Activated CD4-positive, alpha-beta T cell treated with anti-CD3 and anti-CD28 coated beads for 48 hours (primary cell): ENCODE measurements at regions not wholly inside any gene's neighbourhood (a gene's known extent, or its start where the extent isn't known, plus 50 kb on each side); places are given as distances from the start of the nearest gene placed in this dataset.

ENCODE experiments used
- DNase-seq: peaks from one replicate; pipeline ENCODE4 v3.0.0-alpha.2; 2020

DNA sequence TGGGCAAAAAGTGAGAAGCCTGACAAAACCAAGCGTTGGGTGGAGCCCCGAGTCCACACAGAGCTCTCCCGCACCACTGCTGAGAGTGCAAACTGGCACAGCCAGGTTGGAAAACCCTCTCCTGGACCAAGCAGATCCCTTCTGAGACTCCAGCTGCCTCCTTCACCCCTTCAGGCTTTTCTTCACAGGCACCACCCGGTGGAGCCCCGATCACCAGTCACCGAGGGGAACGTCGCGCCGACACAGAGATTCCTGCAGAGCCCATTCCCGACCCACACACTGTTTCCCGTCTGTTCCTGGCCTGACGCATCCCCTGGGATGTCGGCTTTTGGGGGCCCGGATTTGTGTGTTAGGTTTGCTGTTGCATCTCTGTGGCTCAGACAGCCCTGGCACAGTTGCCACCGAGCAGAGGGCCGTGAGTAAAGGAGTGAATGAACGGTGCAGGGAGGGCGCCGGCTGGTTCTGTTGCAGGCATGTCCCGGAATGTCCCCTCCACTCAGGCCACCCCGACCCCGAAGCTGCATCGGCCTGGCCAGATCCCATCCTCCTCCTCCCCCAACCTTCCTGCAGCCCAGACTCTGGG, 51.0 kb upstream of the INPP5A start:
- no peak for DNase-seq

DNA sequence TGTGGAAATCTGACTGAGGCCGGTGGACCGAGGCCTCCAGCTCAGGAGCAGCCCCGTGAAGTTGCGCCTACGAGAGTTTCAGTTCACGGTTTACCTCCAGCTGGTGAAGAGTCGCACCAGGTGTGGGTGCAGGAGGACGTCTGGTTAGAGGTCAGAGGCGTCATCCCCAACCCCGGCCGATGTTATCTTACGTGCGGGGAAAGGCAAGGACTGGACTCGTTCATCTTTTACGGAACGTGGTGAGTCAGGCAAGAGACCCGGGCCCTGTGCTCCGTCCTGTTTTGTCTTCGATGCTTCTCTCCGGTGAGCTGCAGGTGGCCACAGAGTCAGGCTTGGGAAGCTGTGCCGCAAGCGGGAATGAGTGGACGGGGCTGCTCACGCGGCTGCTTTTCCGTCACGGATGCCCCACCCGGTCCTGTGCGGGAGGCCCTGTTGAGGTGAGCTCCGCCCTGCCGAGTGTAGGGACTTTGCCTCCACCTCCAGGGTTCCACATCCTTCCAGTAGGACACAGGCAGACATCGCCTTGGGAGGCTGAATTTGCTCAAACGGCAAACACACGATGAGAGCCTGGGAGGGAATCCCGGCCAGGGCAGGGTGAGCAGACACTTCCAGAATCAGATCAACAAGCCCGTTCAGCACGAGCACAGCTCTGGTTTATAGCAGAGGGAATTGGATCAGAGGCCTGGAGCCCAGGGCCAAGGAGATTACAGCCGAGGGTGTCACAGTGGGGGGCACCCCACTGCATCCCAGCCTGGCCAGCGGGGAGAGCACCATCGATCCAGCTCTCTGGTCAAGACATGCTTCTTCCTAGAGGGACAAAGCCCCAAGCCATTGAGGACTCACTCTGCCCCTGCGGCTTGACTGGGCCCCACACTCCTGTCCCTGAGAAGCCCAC, 50.1 kb upstream of the INPP5A start:
- no peak for DNase-seq
